CD4-positive, alpha-beta memory T cell (primary cell): ENCODE measurements at regions not wholly inside any gene's neighbourhood (a gene's known extent, or its start where the extent isn't known, plus 50 kb on each side); places are given as distances from the start of the nearest gene placed in this dataset.

Experiments
- CTCF ChIA-PET: fragments of 350-600 bp; sonication (Branson Sonifier 250); formaldehyde crosslinking; loops from one replicate; lab custom pipeline; 2021; ENCODE audit warnings: inconsistent platforms; ENCODE audit not compliant: partially characterized antibody; lab: Charles Lee
- POLR2A ChIA-PET: fragments of 350-600 bp; sonication (Branson Sonifier 250); formaldehyde crosslinking; loops from one replicate; lab custom pipeline; 2021; ENCODE audit not compliant: partially characterized antibody; lab: Charles Lee
- DNase-seq, 5 donors: peaks; one replicate each; pipeline versions ENCODE4 v3.0.0 to v3.0.0-alpha.2; 2020 to 2022; ENCODE audit warnings: mixed read lengths in 1 of 5
- H3K27ac ChIP-seq: one replicate; pipeline ENCODE4 v1.7.0; 2013; ENCODE audit warnings: low read depth, low read length
- H3K27me3 ChIP-seq: 2 replicates; pipeline ENCODE4 v1.7.0; 2013; ENCODE audit warnings: mild to moderate bottlenecking, low read length, moderate library complexity; ENCODE audit not compliant: insufficient read depth
- H3K36me3 ChIP-seq: 2 replicates; pipeline ENCODE4 v1.7.0; 2013; ENCODE audit warnings: mild to moderate bottlenecking, low read length, moderate library complexity; ENCODE audit not compliant: insufficient read depth
- H3K4me1 ChIP-seq: 2 replicates; pipeline ENCODE4 v1.7.0; 2013; ENCODE audit warnings: mild to moderate bottlenecking, low read length, moderate library complexity; ENCODE audit not compliant: insufficient read depth
- H3K4me3 ChIP-seq, 2 donors: one replicate each; pipeline ENCODE4 v1.7.0; 2013; ENCODE audit warnings: low read length in 2 of 2, mild to moderate bottlenecking in 1 of 2
- H3K9me3 ChIP-seq, 2 donors: one replicate each; pipeline ENCODE4 v1.7.0; 2013; ENCODE audit warnings: low read length in 2 of 2, control low read depth in 1 of 2; ENCODE audit not compliant: control insufficient read depth in 1 of 2
- H3K27ac Mint-ChIP-seq, 7 donors: one replicate each; pipeline ENCODE4 v1.8.0; 2020 to 2021; ENCODE audit warnings: mixed read lengths in 7 of 7, mild to moderate bottlenecking in 6 of 7, inconsistent platforms in 3 of 7, moderate library complexity in 3 of 7
- H3K27me3 Mint-ChIP-seq, 2 donors: one replicate each; pipeline ENCODE4 v1.8.0; 2020 to 2021; ENCODE audit warnings: mixed read lengths in 2 of 2
- H3K36me3 Mint-ChIP-seq, 2 donors: one replicate each; pipeline ENCODE4 v1.8.0; 2020 to 2021; ENCODE audit warnings: mixed read lengths in 2 of 2, inconsistent platforms in 1 of 2, mild to moderate bottlenecking in 1 of 2
- H3K4me1 Mint-ChIP-seq, 4 donors: one replicate each; pipeline ENCODE4 v1.8.0; 2020 to 2021; ENCODE audit warnings: mixed read lengths in 4 of 4, mild to moderate bottlenecking in 1 of 4
- H3K4me3 Mint-ChIP-seq, 8 donors: one replicate each; pipeline ENCODE4 v1.8.0; 2020 to 2021; ENCODE audit warnings: mixed read lengths in 8 of 8, mild to moderate bottlenecking in 7 of 8, moderate library complexity in 6 of 8, inconsistent platforms in 3 of 8
- H3K9me3 Mint-ChIP-seq, 8 donors: one replicate each; pipeline ENCODE4 v1.8.0; 2020 to 2021; ENCODE audit warnings: mixed read lengths in 8 of 8, mild to moderate bottlenecking in 5 of 8, inconsistent platforms in 3 of 8, moderate library complexity in 1 of 8
- intact Hi-C: fragments of 100-400 bp; cut with micrococcal nuclease; formaldehyde crosslinking; loops from one replicate; pipeline ENCODE4 v1.15.1; 2023

DNA sequence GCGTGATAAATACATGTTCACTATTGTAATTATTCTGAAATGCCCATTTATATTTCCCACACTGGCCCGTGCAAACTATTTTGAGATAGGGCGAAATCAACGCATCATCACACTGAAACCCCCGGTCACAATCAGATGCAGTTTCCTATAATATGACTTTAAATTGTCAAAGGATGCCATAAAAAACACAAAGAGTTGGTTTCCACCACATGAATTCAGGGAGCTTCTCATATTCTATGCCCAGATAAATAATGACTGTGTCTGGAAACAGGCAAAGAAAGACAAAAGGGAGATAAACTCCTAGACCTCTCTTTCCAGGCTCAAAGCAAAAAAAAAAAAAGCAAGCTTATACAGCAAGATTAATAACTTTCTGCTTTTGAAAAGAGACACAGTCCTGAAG is 375.8 kb upstream of the AKR1E2 start:
- ChIA-PET CTCF (no interaction called here), POLR2A (no interaction called here)
- H3K27me3 Mint-ChIP-seq = peaks cover 0 to 2% of the 10 kb centered on the region in 2 donors
- no peaks in the 10 kb centered on the region for H3K36me3 ChIP-seq
- no peaks in the 10 kb centered on the region for H3K4me1 ChIP-seq
- no peak overlapping the region for H3K27ac ChIP-seq
- H3K36me3 Mint-ChIP-seq = no peaks in the 10 kb centered on the region
- intact Hi-C loops = no loop called here
- H3K9me3 ChIP-seq = no peaks in the 10 kb centered on the region
- no peaks in the 10 kb centered on the region for H3K27me3 ChIP-seq
- H3K4me3 Mint-ChIP-seq = no peak overlapping the region
- peaks cover 0 to 6% (median under 1%) of the 10 kb centered on the region in 8 donors for H3K9me3 Mint-ChIP-seq
- no peak overlapping the region for H3K27ac Mint-ChIP-seq
- no peak for DNase-seq
- H3K4me1 Mint-ChIP-seq = peaks cover 0 to 2% (median under 1%) of the 10 kb centered on the region in 4 donors
- H3K4me3 ChIP-seq = no peak overlapping the region

DNA sequence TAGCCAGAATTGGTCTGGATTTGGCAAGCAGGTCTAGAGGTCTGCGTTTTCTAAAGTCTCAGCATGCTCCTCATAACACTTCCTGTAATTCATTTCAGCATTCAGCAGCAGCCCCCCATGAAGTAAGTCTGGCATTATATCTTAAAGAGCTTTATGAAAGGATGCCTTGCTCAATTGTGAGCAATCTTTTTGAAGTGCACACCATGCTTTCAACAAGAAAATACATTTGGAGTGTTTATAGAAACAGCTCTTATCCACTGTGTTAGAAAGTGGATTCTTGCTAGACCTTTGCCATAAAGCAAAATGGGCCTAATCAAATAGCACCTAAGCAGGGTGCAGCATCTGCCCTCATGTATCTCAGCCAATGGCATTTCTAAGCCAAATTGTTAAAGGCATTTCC is 378.0 kb upstream of the AKR1E2 start:
- Mint-ChIP-seq H3K27me3 (peaks cover 1 to 4% of the 10 kb centered on the region in 2 donors), H3K27ac (no peak overlapping the region), H3K4me1 (peaks cover 0 to 2% (median under 1%) of the 10 kb centered on the region in 4 donors), H3K4me3 (no peak overlapping the region), H3K9me3 (peaks cover 2 to 23% (median 18%) of the 10 kb centered on the region in 8 donors), H3K36me3 (peaks cover 3 to 5% of the 10 kb centered on the region in 2 donors)
- Histone ChIP-seq H3K27me3 (no peaks in the 10 kb centered on the region), H3K27ac (no peak overlapping the region), H3K9me3 (no peaks in the 10 kb centered on the region), H3K4me1 (no peaks in the 10 kb centered on the region), H3K4me3 (no peak overlapping the region), H3K36me3 (no peaks in the 10 kb centered on the region)
- no peak for DNase-seq
- intact Hi-C loops = no loop called here
- POLR2A ChIA-PET = interaction anchor here (0.6 kb wide), 1 partner anchor 9 kb away, joined by 3 read pairs; no protein-coding TSS in a partner anchor
- CTCF ChIA-PET = interaction anchor here (0.6 kb wide), 1 partner anchor 140 kb away, joined by 4 read pairs; no protein-coding TSS in a partner anchor

DNA sequence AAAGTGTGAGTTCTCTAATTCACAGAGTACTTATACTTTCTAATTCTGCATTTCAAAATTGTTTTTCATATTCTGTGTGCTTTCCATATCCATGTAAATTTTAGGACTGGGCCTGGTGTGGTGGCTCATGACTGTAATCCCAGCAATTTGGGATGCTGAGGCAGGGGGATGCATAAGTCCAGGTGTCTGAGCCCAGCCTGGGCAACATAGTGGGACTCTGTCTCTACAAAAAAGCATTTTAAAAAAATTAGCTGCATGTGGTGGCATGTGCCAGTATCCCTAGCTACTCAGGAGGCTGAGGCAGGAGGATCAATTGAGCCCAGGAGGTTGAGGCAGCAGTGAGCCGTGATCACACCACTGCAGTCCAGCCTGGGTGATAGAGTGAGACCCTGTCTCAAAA is 382.6 kb upstream of the AKR1E2 start:
- H3K4me3 ChIP-seq = no peak overlapping the region
- intact Hi-C loops = no loop called here
- no peak overlapping the region for H3K27ac Mint-ChIP-seq
- ChIA-PET POLR2A (no interaction called here), CTCF (no interaction called here)
- no peak for DNase-seq
- peaks cover 1 to 4% of the 10 kb centered on the region in 2 donors for H3K27me3 Mint-ChIP-seq
- no peaks in the 10 kb centered on the region for H3K4me1 Mint-ChIP-seq
- no peaks in the 10 kb centered on the region for H3K36me3 ChIP-seq
- no peaks in the 10 kb centered on the region for H3K9me3 ChIP-seq
- no peak overlapping the region for H3K4me3 Mint-ChIP-seq
- H3K9me3 Mint-ChIP-seq = peaks cover 7 to 33% (median 25%) of the 10 kb centered on the region in 8 donors
- H3K27me3 ChIP-seq = no peaks in the 10 kb centered on the region
- no peak overlapping the region for H3K27ac ChIP-seq
- peaks cover 5 to 6% of the 10 kb centered on the region in 2 donors for H3K36me3 Mint-ChIP-seq
- no peaks in the 10 kb centered on the region for H3K4me1 ChIP-seq

DNA sequence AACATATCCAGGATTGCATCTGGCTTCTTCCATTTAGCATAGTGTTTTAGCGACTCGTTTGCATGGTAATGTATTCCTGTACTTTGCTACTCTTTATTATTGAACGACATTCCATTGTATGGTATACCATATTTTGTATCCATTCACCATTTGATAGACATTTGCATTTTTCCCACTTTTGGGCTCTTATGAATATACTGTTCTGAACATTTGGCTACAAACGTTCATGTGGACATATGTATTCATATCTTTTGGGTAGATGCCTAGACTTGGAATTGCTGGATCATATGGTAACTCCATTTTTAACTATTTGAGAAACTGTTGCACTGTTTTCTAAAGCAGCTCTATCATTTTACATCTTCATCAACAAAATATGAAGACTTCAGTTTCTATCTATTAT is 383.7 kb upstream of the AKR1E2 start:
- Histone ChIP-seq H3K9me3 (no peaks in the 10 kb centered on the region), H3K27ac (no peak overlapping the region), H3K36me3 (no peaks in the 10 kb centered on the region), H3K4me3 (no peak overlapping the region), H3K4me1 (no peaks in the 10 kb centered on the region), H3K27me3 (no peaks in the 10 kb centered on the region)
- Mint-ChIP-seq H3K36me3 (peaks cover 5 to 6% of the 10 kb centered on the region in 2 donors), H3K4me3 (no peak overlapping the region), H3K9me3 (peaks cover 7 to 33% (median 25%) of the 10 kb centered on the region in 8 donors), H3K4me1 (peaks cover 0 to 1% (median 0%) of the 10 kb centered on the region in 4 donors), H3K27me3 (peaks cover 1 to 4% of the 10 kb centered on the region in 2 donors), H3K27ac (no peak overlapping the region)
- no peak for DNase-seq
- POLR2A ChIA-PET = no interaction called here
- CTCF ChIA-PET = no interaction called here
- intact Hi-C loops = no loop called here

DNA sequence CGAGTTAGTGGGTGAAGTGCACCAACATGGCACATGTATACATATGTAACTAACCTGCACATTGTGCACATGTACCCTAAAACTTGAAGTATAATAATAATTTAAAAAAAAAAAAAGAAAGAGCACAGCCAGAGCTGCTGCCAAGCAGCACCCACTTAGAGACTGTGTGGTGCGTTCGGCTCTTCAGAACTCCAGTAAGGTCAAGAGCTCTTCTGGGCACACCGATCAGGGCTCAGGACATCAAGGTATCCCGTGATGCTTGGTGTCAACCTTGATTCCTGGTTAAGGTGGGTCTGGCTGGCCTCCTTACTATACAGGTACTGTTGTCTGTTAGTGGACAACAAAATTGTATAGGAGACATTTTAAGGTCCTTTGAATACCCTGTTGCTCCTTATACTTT is 385.7 kb upstream of the AKR1E2 start:
- Mint-ChIP-seq H3K36me3 (peaks cover 5 to 6% of the 10 kb centered on the region in 2 donors), H3K27ac (no peak overlapping the region)
- CTCF ChIA-PET = no interaction called here

DNA sequence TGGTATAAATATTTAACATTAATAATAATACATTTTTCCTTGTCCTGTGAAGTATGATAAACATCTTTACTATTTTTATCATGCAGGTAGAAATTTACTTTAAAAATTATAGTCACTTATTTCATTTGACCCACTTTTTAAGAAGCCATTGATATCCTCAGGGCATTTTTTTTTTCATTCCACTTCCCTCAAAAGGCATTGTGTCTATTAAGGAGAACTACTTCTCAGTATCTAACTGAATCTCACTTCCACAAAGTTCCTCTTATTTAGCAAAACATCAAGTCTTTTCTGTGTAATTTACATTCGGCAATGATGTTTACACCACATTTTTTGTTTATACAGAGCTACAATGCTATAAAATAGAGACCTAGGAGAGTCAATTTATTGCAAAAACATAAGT is 388.2 kb upstream of the AKR1E2 start:
- H3K4me1 Mint-ChIP-seq = peaks cover 0 to 2% (median under 1%) of the 10 kb centered on the region in 4 donors
- no peaks in the 10 kb centered on the region for H3K36me3 Mint-ChIP-seq
- ChIA-PET POLR2A (no interaction called here), CTCF (no interaction called here)
- peaks cover 3 to 8% (median 5%) of the 10 kb centered on the region in 8 donors for H3K9me3 Mint-ChIP-seq
- no peak overlapping the region for H3K4me3 Mint-ChIP-seq
- H3K27me3 Mint-ChIP-seq = peaks cover 0 to 1% of the 10 kb centered on the region in 2 donors
- Histone ChIP-seq H3K27me3 (no peaks in the 10 kb centered on the region), H3K4me1 (no peaks in the 10 kb centered on the region), H3K27ac (no peak overlapping the region), H3K36me3 (no peaks in the 10 kb centered on the region), H3K9me3 (no peaks in the 10 kb centered on the region), H3K4me3 (no peak overlapping the region)
- intact Hi-C loops = no loop called here
- DNase-seq = no peak
- H3K27ac Mint-ChIP-seq = peak overlapping the region in 1 of 7 donors; percentile 42

More for the DNA sequence above, 385.7 kb upstream of the AKR1E2 start:
- POLR2A ChIA-PET = no interaction called here
- no peaks in the 10 kb centered on the region for H3K36me3 ChIP-seq
- Mint-ChIP-seq H3K4me1 (peaks cover 0 to 1% (median 0%) of the 10 kb centered on the region in 4 donors), H3K27me3 (peaks cover 3% of the 10 kb centered on the region in 2 donors), H3K4me3 (no peak overlapping the region), H3K9me3 (peaks cover 7 to 30% (median 22%) of the 10 kb centered on the region in 8 donors)
- intact Hi-C loops = no loop called here
- no peak for DNase-seq
- H3K27me3 ChIP-seq = no peaks in the 10 kb centered on the region
- no peaks in the 10 kb centered on the region for H3K9me3 ChIP-seq
- H3K4me3 ChIP-seq = no peak overlapping the region
- H3K27ac ChIP-seq = no peak overlapping the region
- H3K4me1 ChIP-seq = no peaks in the 10 kb centered on the region

DNA sequence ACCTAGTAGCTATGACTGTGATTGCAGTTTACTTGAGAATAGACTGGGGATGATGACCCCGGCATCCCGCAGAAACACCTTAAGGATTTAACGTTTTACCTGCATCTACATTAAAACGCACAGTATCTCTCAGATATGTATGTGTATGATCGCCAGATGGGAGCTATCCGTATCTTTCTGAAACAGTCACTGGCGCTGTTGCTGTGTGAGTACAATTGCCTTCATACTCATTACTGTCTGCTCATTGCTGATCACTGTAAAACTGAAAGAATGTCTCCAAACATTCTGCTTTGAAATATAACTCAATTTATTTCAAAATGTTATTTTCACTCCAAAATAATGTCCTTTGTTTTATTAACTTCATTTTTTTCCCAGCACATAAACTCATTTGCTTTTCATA is 388.9 kb upstream of the AKR1E2 start:
- Histone ChIP-seq H3K27me3 (no peaks in the 10 kb centered on the region), H3K27ac (no peak overlapping the region), H3K36me3 (no peaks in the 10 kb centered on the region), H3K9me3 (no peaks in the 10 kb centered on the region), H3K4me1 (no peaks in the 10 kb centered on the region), H3K4me3 (no peak overlapping the region)
- H3K4me3 Mint-ChIP-seq = no peak overlapping the region
- intact Hi-C loops = no loop called here
- DNase-seq = no peak
- H3K9me3 Mint-ChIP-seq = peaks cover 0 to 4% (median 2%) of the 10 kb centered on the region in 8 donors
- ChIA-PET CTCF (no interaction called here), POLR2A (no interaction called here)
- peaks cover 0 to 2% (median under 1%) of the 10 kb centered on the region in 4 donors for H3K4me1 Mint-ChIP-seq
- H3K27ac Mint-ChIP-seq = no peak overlapping the region
- H3K27me3 Mint-ChIP-seq = peaks cover 0 to 1% of the 10 kb centered on the region in 2 donors
- H3K36me3 Mint-ChIP-seq = no peaks in the 10 kb centered on the region
